MM.1S (cell line): ENCODE measurements at regions not wholly inside any gene's neighbourhood (a gene's known extent, or its start where the extent isn't known, plus 50 kb on each side); places are given as distances from the start of the nearest gene placed in this dataset.

Experiments
- CTCF ChIP-seq: fragments of 300-600 bp; sonication (generic); IDR thresholded peaks from 2 replicates; pipeline ENCODE4 v1.5.1; 2016; ENCODE audit warnings: antibody characterized with exemption, low read length, mixed read lengths
- EZH2 ChIP-seq: fragments of 300-600 bp; sonication (generic); optimal IDR thresholded peaks from 2 replicates; pipeline ENCODE3; 2017; ENCODE audit warnings: low read depth, mild to moderate bottlenecking, antibody characterized with exemption, low read length, mixed read lengths
- EZH2phosphoT487 ChIP-seq: fragments of 300-600 bp; sonication (generic); IDR thresholded peaks from 2 replicates; pipeline ENCODE4 v1.6.1; 2018; ENCODE audit warnings: antibody characterized with exemption, low read length

GRCh38 chr13:79034341-79034740, 371.7 kb downstream of the RBM26 start:
- TF ChIP-seq CTCF (no peak), EZH2phosphoT487 (no peak), EZH2 (no peak)
